GM23248 (cell line): ENCODE measurements at regions not wholly inside any gene's neighbourhood (a gene's known extent, or its start where the extent isn't known, plus 50 kb on each side); places are given as distances from the start of the nearest gene placed in this dataset.
"Not testable (repeated sequence)": the region's sequence is repeated elsewhere in the genome, so short reads cannot be mapped to it uniquely, and the experiment has no call there.

Experiments
- DNase-seq: peaks from one replicate; pipeline ENCODE4 v3.0.0-alpha.2; 2015
- H2AFZ ChIP-seq: fragments of 200-600 bp; sonication (generic); 2 replicates; pipeline ENCODE4 v1.6.1; 2016; ENCODE audit warnings: antibody characterized with exemption
- H3F3A ChIP-seq: fragments of 200-600 bp; sonication (generic); 2 replicates; pipeline ENCODE4 v1.6.1; 2016; ENCODE audit warnings: mild to moderate bottlenecking, antibody characterized with exemption, mixed run types; ENCODE audit not compliant: insufficient read depth
- H3K27ac ChIP-seq: fragments of 200-600 bp; sonication (generic); 2 replicates; pipeline ENCODE4 v1.5.1; 2016; ENCODE audit warnings: mild to moderate bottlenecking
- H3K27me3 ChIP-seq: fragments of 200-600 bp; sonication (generic); replicated peaks from 2 replicates; pipeline ENCODE4 v1.6.1; 2016; ENCODE audit warnings: mild to moderate bottlenecking; ENCODE audit not compliant: insufficient read depth
- H3K36me3 ChIP-seq: fragments of 200-600 bp; sonication (generic); 2 replicates; pipeline ENCODE4 v1.6.1; 2016; ENCODE audit warnings: low read depth, mild to moderate bottlenecking
- H3K4me1 ChIP-seq: fragments of 200-600 bp; sonication (generic); 2 replicates; pipeline ENCODE4 v1.6.1; 2016; ENCODE audit warnings: mild to moderate bottlenecking; ENCODE audit not compliant: insufficient read depth
- H3K4me2 ChIP-seq: fragments of 200-600 bp; sonication (generic); one replicate; pipeline ENCODE4 v1.6.1; 2016; ENCODE audit warnings: mild to moderate bottlenecking; ENCODE audit not compliant: unreplicated experiment
- H3K4me3 ChIP-seq: fragments of 200-600 bp; sonication (generic); 2 replicates; pipeline ENCODE4 v1.5.1; 2016; ENCODE audit warnings: mild to moderate bottlenecking
- H3K79me2 ChIP-seq: fragments of 200-600 bp; sonication (generic); 2 replicates; pipeline ENCODE4 v1.6.1; 2016; ENCODE audit warnings: mild to moderate bottlenecking; ENCODE audit not compliant: insufficient read depth
- H3K9ac ChIP-seq: fragments of 200-600 bp; sonication (generic); 2 replicates; pipeline ENCODE4 v1.6.1; 2016; ENCODE audit warnings: mild to moderate bottlenecking
- H3K9me2 ChIP-seq: fragments of 200-600 bp; sonication (generic); 2 replicates; pipeline ENCODE4 v1.6.1; 2016; ENCODE audit warnings: mixed run types, mild to moderate bottlenecking, moderate library complexity; ENCODE audit not compliant: insufficient read depth
- H3K9me3 ChIP-seq: fragments of 200-600 bp; sonication (generic); one replicate; pipeline ENCODE4 v1.6.1; 2017; ENCODE audit warnings: low read depth
- H4K20me1 ChIP-seq: fragments of 200-600 bp; sonication (generic); 2 replicates; pipeline ENCODE4 v1.6.0; 2016; ENCODE audit not compliant: insufficient read depth
- EZH2 ChIP-seq: fragments of 200-600 bp; sonication (generic); IDR thresholded peaks from 2 replicates; pipeline ENCODE4 v1.6.1; 2018; ENCODE audit warnings: antibody characterized with exemption, mild to moderate bottlenecking; ENCODE audit not compliant: insufficient read depth, poor library complexity, severe bottlenecking
- EZH2phosphoT487 ChIP-seq: fragments of 200-600 bp; sonication (generic); IDR thresholded peaks from 2 replicates; pipeline ENCODE4 v1.6.1; 2018; ENCODE audit warnings: antibody characterized with exemption, moderate library complexity, mild to moderate bottlenecking, low read depth; ENCODE audit not compliant: insufficient read depth
- WGBS, 2 experiments: methylation state at CpG; one replicate each; pipeline ENCODE4 v1.1.6; 2015 to 2017; ENCODE audit warnings: low lambda C conversion rate in 2 of 2, low coverage in 1 of 2; ENCODE audit errors: missing lambda C conversion rate in 2 of 2; 5-methylcytosine and 5-hydroxymethylcytosine counted together
- in situ Hi-C: fragments of 300-500 bp; cut with MboI; formaldehyde crosslinking; loops from 2 replicates; pipeline ENCODE4 v1.15.0; 2020

DNA sequence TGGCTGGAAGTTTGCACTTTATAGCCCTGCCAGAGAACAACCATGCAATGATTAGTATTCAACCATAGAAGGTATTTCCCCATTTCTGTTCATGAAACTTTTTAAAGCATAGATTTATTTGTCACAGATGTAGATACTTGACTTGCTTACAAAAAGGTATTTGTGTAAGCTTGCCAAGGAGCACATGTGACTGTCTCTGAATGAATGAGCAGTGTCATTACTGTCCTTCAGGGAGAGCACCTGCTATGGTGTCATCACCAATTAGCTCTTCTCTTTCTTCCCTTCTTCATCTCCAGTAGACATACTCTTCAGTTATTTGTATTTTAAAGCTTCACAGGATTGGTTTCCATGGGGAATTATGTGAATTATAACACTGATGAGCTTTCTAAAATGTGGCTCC, 1064.7 kb upstream of the GRIA3 start:
- no peaks in the 10 kb centered on the region for H4K20me1 ChIP-seq
- H3K27me3 ChIP-seq, result no peaks in the 10 kb centered on the region
- no peak overlapping the region for H3K27ac ChIP-seq
- TF ChIP-seq EZH2 (no peak), EZH2phosphoT487 (no peak)
- no peaks in the 10 kb centered on the region for H3K4me1 ChIP-seq
- no peaks in the 10 kb centered on the region for H3K79me2 ChIP-seq
- H3K4me3 ChIP-seq, result no peak overlapping the region
- no peaks in the 10 kb centered on the region for H3F3A ChIP-seq
- in situ Hi-C loops, result no loop called here
- no peak overlapping the region for H2AFZ ChIP-seq
- DNase-seq, result no peak
- no peak overlapping the region for H3K4me2 ChIP-seq
- H3K9me2 ChIP-seq, result no peaks in the 10 kb centered on the region
- no peaks in the 10 kb centered on the region for H3K9me3 ChIP-seq
- no peak overlapping the region for H3K9ac ChIP-seq
- no peaks in the 10 kb centered on the region for H3K36me3 ChIP-seq

DNA sequence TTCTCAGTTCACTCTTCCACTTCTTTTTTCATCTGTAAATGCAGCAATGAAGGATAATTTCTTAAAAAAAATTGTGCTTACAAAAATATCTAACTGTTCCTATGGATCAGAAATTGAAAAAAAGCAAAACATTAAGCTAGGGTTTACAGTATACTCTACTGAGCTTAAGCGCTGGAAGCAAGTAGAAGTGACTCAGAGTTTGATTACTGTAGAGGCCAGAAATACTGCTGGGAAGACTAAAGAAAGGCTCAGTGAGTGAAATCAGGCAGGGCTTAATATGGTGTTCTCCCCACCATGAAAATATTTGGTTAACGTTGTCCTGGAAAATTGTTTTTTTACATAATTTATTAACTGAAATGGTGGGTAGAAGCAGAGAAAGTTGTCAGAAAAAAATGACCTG, 1061.8 kb upstream of the GRIA3 start:
- DNase-seq, result no peak

DNA sequence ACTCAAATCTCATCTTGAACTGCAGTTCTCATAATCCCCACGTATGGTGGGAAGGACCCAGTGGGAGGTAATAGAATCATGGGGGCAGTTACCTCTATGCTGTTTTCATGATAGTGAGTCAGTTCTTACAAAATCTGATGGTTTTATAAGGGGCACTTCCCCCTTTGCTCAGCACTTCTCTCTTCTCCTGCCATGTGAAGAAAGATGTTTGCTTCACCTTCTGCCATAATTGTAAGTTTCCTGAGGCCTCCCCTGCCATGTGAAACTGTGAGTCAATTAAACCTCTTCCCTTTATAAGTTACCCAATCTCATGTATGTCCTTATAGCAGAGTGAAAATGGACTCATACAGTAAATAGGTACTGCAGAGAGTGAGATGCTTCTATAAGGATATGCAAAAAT, 1050.6 kb upstream of the GRIA3 start:
- H2AFZ ChIP-seq, result no peak overlapping the region
- peak; percentile 2 for DNase-seq
- in situ Hi-C loops, result no loop called here
- TF ChIP-seq EZH2 (no peak), EZH2phosphoT487 (no peak)
- H3K4me3 ChIP-seq, result no peak overlapping the region
- H3F3A ChIP-seq, result no peaks in the 10 kb centered on the region
- H3K27ac ChIP-seq, result no peak overlapping the region
- H3K9ac ChIP-seq, result no peak overlapping the region
- H4K20me1 ChIP-seq, result no peaks in the 10 kb centered on the region
- H3K4me1 ChIP-seq, result 0 out of 2 replicates have a peak, but pooled peaks cover 5% of the 10 kb centered on the region
- no peaks in the 10 kb centered on the region for H3K27me3 ChIP-seq
- H3K79me2 ChIP-seq, result no peaks in the 10 kb centered on the region
- H3K9me3 ChIP-seq, result no peaks in the 10 kb centered on the region
- WGBS, 2 experiments, result 0% methylated on average over 1 of the region's 1 CpG
- H3K36me3 ChIP-seq, result no peaks in the 10 kb centered on the region
- no peak overlapping the region for H3K4me2 ChIP-seq
- H3K9me2 ChIP-seq, result no peaks in the 10 kb centered on the region

More for the DNA sequence above, 1061.8 kb upstream of the GRIA3 start:
- WGBS, 2 experiments, result 69 to 73% methylated on average over 2 of the region's 2 CpGs
- H3K79me2 ChIP-seq, result no peaks in the 10 kb centered on the region
- no peaks in the 10 kb centered on the region for H3K4me1 ChIP-seq
- in situ Hi-C loops, result no loop called here
- no peak overlapping the region for H3K9ac ChIP-seq
- H3K4me2 ChIP-seq, result no peak overlapping the region
- H3K27ac ChIP-seq, result no peak overlapping the region
- no peaks in the 10 kb centered on the region for H3K9me3 ChIP-seq
- H3K4me3 ChIP-seq, result no peak overlapping the region
- H3K9me2 ChIP-seq, result no peaks in the 10 kb centered on the region
- no peak overlapping the region for H2AFZ ChIP-seq
- H4K20me1 ChIP-seq, result no peaks in the 10 kb centered on the region
- no peaks in the 10 kb centered on the region for H3F3A ChIP-seq
- H3K36me3 ChIP-seq, result no peaks in the 10 kb centered on the region
- no peaks in the 10 kb centered on the region for H3K27me3 ChIP-seq
- TF ChIP-seq EZH2 (no peak), EZH2phosphoT487 (no peak)

DNA sequence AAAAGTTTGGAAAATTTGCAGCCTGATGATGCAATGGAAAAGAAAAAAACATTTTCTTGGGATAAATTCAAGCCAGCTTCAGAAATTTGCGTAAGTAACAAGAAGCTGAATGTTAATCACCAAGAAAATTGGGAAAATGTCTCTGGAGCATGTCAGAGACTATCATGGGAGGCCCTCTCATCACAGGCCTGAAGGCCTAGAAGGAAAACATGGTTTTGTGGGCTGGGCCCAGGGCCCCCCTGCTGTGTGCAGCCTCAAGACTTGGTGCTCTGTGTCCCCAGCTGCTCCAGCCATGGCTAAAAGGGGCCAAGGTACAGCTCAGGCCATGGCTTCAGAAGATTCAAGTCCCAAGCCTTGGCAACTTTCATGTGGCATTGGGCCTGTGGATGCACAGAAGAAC, 1049.8 kb upstream of the GRIA3 start:
- in situ Hi-C loops, result no loop called here
- H3K4me1 ChIP-seq, result 0 out of 2 replicates have a peak, but pooled peaks cover 5% of the 10 kb centered on the region
- no peaks in the 10 kb centered on the region for H3K36me3 ChIP-seq
- DNase-seq, result peak; percentile 18
- no peaks in the 10 kb centered on the region for H3F3A ChIP-seq
- no peak overlapping the region for H2AFZ ChIP-seq
- no peaks in the 10 kb centered on the region for H4K20me1 ChIP-seq
- no peak for TF ChIP-seq EZH2phosphoT487
- TF ChIP-seq EZH2, result no peak
- no peaks in the 10 kb centered on the region for H3K9me3 ChIP-seq
- no peak overlapping the region for H3K9ac ChIP-seq
- no peaks in the 10 kb centered on the region for H3K27me3 ChIP-seq
- no peaks in the 10 kb centered on the region for H3K9me2 ChIP-seq
- WGBS, 2 experiments, result 0 to 7% methylated on average over 1 of the region's 1 CpG
- H3K79me2 ChIP-seq, result no peaks in the 10 kb centered on the region
- H3K4me2 ChIP-seq, result no peak overlapping the region
- H3K4me3 ChIP-seq, result no peak overlapping the region
- peak overlapping the region; percentile 24; the same call in 1 of the 2 replicates for H3K27ac ChIP-seq

DNA sequence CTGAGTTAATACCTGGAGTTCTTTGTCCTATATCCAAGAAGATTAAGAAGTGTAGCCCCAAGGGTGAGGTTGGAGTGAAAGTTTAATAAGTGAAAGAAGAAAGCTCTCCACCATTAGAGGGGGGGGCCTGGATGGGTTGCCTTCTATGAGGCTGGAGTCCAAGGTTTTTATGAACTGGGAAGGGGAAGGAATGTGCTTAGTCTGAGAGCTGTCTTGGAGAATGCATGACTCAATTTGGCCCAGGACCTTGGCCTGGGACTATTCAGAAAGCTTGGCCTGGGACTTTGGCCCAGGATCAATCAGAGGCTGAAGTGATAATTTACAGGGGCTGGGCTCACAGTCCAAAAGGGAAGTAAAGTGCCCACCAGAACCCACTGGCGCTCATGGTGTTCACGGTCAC, 1049.0 kb upstream of the GRIA3 start:
- no peak overlapping the region for H3K27ac ChIP-seq
- no peaks in the 10 kb centered on the region for H3K36me3 ChIP-seq
- TF ChIP-seq EZH2phosphoT487 (no peak), EZH2 (no peak)
- 0 out of 2 replicates have a peak, but pooled peaks cover 5% of the 10 kb centered on the region for H3K4me1 ChIP-seq
- no peaks in the 10 kb centered on the region for H4K20me1 ChIP-seq
- no peak overlapping the region for H3K4me3 ChIP-seq
- no peak overlapping the region for H3K4me2 ChIP-seq
- no peak overlapping the region for H3K9ac ChIP-seq
- no peaks in the 10 kb centered on the region for H3K9me3 ChIP-seq
- H2AFZ ChIP-seq, result no peak overlapping the region
- H3K9me2 ChIP-seq, result no peaks in the 10 kb centered on the region
- in situ Hi-C loops, result no loop called here
- no peaks in the 10 kb centered on the region for H3F3A ChIP-seq
- DNase-seq, result peak; percentile 16
- H3K27me3 ChIP-seq, result no peaks in the 10 kb centered on the region
- H3K79me2 ChIP-seq, result no peaks in the 10 kb centered on the region
- 0 to 17% methylated on average over 2 of the region's 2 CpGs for WGBS, 2 experiments

DNA sequence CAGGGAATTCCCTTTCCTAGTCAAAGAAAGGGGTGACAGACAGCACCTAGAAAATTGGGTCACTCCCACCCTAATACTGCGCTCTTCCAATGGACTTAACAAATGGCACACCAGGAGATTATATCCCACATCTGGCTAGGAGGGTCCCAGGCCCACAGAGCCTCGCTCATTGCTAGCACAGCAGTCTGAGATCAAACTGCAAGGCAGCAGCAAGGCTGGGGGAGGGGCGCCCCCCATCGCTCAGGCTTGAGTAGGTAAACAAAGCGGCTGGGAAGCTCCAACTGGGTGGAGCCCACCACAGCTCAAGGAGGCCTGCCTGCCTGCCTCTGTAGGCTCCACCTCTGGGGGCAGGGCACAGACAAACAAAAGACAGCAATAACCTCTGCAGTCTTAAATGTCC, 1043.9 kb upstream of the GRIA3 start:
- H3K4me3 ChIP-seq, H3K27me3 ChIP-seq, H3K36me3 ChIP-seq, H4K20me1 ChIP-seq, H2AFZ ChIP-seq, H3K9ac ChIP-seq, DNase-seq, in situ Hi-C loops, H3F3A ChIP-seq, H3K9me3 ChIP-seq, H3K4me1 ChIP-seq, H3K4me2 ChIP-seq, H3K27ac ChIP-seq, H3K79me2 ChIP-seq, H3K9me2 ChIP-seq: not testable (repeated sequence)
- WGBS, 2 experiments, result 53 to 71% methylated on average over 1 to 4 of the region's 5 CpGs
